Mucosa of descending colon (tissue), 3 donors: ENCODE measurements at regions not wholly inside any gene's neighbourhood (a gene's known extent, or its start where the extent isn't known, plus 50 kb on each side); places are given as distances from the start of the nearest gene placed in this dataset.

ENCODE experiments used
- ATAC-seq: fragments of 200-7000 bp; cut with Tn5 transposase; one replicate; pipeline ENCODE4 v1.9.1; 2020; ENCODE audit warnings: mild to moderate bottlenecking, moderate library complexity
- DNase-seq, 3 donors: peaks; one replicate each; pipeline ENCODE4 v3.0.0-alpha.2; 2020
- H3K36me3 ChIP-seq: fragments of 200-600 bp; one replicate; pipeline ENCODE4 v1.8.0; 2021; ENCODE audit warnings: low read depth, mild to moderate bottlenecking
- H3K4me1 ChIP-seq: fragments of 200-600 bp; one replicate; pipeline ENCODE4 v1.8.0; 2021; ENCODE audit warnings: low read depth, mild to moderate bottlenecking
- H3K4me3 ChIP-seq: fragments of 200-600 bp; one replicate; pipeline ENCODE4 v1.8.0; 2021; ENCODE audit warnings: mild to moderate bottlenecking
- H3K9me3 ChIP-seq: fragments of 200-600 bp; one replicate; pipeline ENCODE4 v1.8.0; 2021; ENCODE audit warnings: mild to moderate bottlenecking
- CTCF ChIP-seq: fragments of 200-600 bp; IDR thresholded peaks from one replicate; pipeline ENCODE4 v1.8.0; 2022; ENCODE audit warnings: antibody characterized with exemption, mild to moderate bottlenecking
- intact Hi-C, 2 donors: fragments of 100-400 bp; cut with DNase I in 1 of 2; cut with micrococcal nuclease in 1 of 2; formaldehyde crosslinking; loops; one replicate each; pipeline versions ENCODE4 v1.11.0 to v1.11.1; 2022; cut with DNase I, micrococcal nuclease
- donor health status: DM: no; HTN: no; CAD: no; lungs with moderate emphysema.
- donor health status: DM: no; HTN: no; CAD: no.
- donor health status: DM: no; HTN: yes; CAD: no.

- Histone ChIP-seq H3K4me3 (no peak overlapping the region), H3K36me3 (no peaks in the 10 kb centered on the region)
- no peak for ATAC-seq
Observed at GRCh38 chr2:34980689-34981088, 1374.9 kb upstream of the CRIM1 start.

DNA sequence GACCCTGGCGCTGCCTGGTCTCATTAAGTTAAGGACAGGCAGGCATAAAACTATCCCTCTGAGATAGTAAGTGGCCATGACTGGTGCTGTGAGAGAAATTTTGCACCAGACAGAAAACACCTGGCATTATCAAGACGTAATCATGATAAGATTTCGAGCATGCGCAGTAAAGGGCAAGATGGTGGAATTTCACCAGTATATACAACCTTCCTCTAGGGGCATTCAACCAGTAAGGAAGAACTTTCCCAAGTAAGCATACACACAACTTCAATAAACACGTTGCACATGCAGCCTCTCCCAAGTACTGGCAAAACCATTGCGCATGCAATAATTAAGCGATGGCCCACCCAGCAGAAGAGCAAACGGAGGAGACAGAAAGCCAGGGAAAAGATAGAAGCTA lies 1376.4 kb upstream of the CRIM1 start:
- no peak for DNase-seq
- ATAC-seq: no peak
- intact Hi-C loops: no loop called here
- H3K36me3 ChIP-seq: no peaks in the 10 kb centered on the region
- no peak for TF ChIP-seq CTCF
- peaks cover 7% of the 10 kb centered on the region for H3K9me3 ChIP-seq
- H3K4me3 ChIP-seq: no peak overlapping the region
- H3K4me1 ChIP-seq: no peaks in the 10 kb centered on the region

More at GRCh38 chr2:34980689-34981088, 1374.9 kb upstream of the CRIM1 start:
- no peak for TF ChIP-seq CTCF
- Histone ChIP-seq H3K4me1 (no peaks in the 10 kb centered on the region), H3K9me3 (peaks cover 7% of the 10 kb centered on the region)
- intact Hi-C loops: no loop called here
- no peak for DNase-seq

GRCh38 chr2:34961822-34962221 lies 1362.7 kb upstream of the FAM98A start:
- Histone ChIP-seq H3K9me3 (no peaks in the 10 kb centered on the region), H3K4me3 (no peak overlapping the region), H3K36me3 (no peaks in the 10 kb centered on the region), H3K4me1 (no peaks in the 10 kb centered on the region)
- intact Hi-C loops: no loop called here
- DNase-seq: no peak
- TF ChIP-seq CTCF: no peak
- ATAC-seq: no peak

- peaks cover 3% of the 10 kb centered on the region for H3K9me3 ChIP-seq
- no peak overlapping the region for H3K4me3 ChIP-seq
- no peaks in the 10 kb centered on the region for H3K36me3 ChIP-seq
- TF ChIP-seq CTCF: no peak
- H3K4me1 ChIP-seq: no peaks in the 10 kb centered on the region
- intact Hi-C loops: no loop called here
- ATAC-seq (no peak), DNase-seq (no peak)
Observed at GRCh38 chr2:34954758-34955157, 1355.7 kb upstream of the FAM98A start.

- intact Hi-C loops: no loop called here
- TF ChIP-seq CTCF: no peak
- DNase-seq (no peak), ATAC-seq (no peak)
- Histone ChIP-seq H3K9me3 (peaks cover 10% of the 10 kb centered on the region), H3K4me1 (no peaks in the 10 kb centered on the region), H3K4me3 (no peak overlapping the region), H3K36me3 (no peaks in the 10 kb centered on the region)
Observed at GRCh38 chr2:34950797-34951196, 1351.7 kb upstream of the FAM98A start.

GRCh38 chr2:34949316-34949715 lies 1350.2 kb upstream of the FAM98A start:
- Histone ChIP-seq H3K36me3 (no peaks in the 10 kb centered on the region), H3K9me3 (peaks cover 10% of the 10 kb centered on the region), H3K4me3 (no peak overlapping the region), H3K4me1 (no peaks in the 10 kb centered on the region)
- no peak for ATAC-seq
- intact Hi-C loops: loop anchor here in 1 of 2 donors (10.0 kb wide), 1 partner anchor 635 kb away; no protein-coding TSS in a partner anchor
- DNase-seq: no peak
- no peak for TF ChIP-seq CTCF
